HG03521 (cell line): ENCODE measurements at regions not wholly inside any gene's neighbourhood (a gene's known extent, or its start where the extent isn't known, plus 50 kb on each side); places are given as distances from the start of the nearest gene placed in this dataset.
A peak's percentile ranks its signal among the peaks of the same experiment; 100 is the strongest.
"Not testable (repeated sequence)": the region's sequence is repeated elsewhere in the genome, so short reads cannot be mapped to it uniquely, and the experiment has no call there.

Source experiments
- ATAC-seq: cut with Tn5 transposase; IDR thresholded peaks from one replicate; pipeline ENCODE4 v1.9.1; 2021; ENCODE audit warnings: mild to moderate bottlenecking, moderate library complexity; ENCODE audit not compliant: unreplicated experiment

DNA sequence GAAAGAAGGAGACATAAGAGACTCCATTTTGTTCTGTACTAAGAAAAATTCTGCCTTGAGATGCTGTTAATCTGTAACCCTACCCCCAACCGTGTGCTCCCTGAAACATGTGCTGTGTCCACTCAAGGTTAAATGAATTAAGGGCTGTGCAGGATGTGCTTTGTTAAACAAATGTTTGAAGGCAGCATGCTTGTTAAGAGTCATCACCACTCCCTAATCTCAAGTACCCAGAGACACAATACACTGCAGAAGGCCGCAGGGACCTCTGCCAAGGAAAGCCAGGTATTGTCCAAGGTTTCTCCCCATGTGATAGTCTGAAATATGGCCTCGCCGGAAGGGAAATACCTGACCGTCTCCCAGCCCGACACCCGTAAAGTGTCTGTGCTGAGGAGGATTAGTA, 152.4 kb upstream of the NOTCH2NLA start:
- not testable (repeated sequence) for ATAC-seq

DNA sequence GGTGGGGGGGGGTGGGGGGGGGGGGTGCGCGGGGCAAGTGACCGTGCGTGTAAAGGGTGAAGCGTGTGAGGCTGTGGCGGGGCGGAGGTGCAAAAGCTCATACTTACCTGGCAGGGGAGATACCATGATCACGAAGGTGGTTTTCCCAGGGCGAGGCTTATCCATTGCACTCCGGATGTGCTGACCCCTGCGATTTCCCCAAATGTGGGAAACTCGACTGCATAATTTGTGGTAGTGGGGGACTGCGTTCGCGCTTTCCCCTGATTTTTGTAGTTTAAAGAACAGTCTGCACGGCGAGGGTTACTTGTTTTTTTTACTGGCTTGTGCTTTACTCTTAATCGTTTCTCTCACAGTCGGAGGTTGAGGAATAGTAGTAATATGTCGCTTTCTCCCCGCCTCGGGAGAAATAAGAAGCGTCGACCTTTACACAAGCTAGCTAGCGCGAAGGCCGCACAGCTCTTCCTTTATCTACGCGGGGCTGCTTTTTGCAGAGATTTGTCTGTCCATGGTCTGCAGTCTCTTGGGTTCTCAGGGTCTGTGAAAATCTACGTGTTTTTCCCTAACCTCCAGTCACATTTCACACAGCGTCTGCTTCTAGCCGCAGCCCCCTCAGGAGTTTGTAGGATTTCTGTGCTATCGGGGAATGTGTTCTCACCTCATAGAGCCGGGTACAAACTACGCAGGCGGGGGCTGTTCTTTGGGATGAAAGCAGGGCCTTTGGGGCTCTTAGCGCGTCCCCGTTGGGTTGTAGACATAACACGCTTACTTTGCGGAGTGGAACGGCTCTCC, 148.1 kb upstream of the NOTCH2NLA start:
- peak; percentile 89 for ATAC-seq

DNA sequence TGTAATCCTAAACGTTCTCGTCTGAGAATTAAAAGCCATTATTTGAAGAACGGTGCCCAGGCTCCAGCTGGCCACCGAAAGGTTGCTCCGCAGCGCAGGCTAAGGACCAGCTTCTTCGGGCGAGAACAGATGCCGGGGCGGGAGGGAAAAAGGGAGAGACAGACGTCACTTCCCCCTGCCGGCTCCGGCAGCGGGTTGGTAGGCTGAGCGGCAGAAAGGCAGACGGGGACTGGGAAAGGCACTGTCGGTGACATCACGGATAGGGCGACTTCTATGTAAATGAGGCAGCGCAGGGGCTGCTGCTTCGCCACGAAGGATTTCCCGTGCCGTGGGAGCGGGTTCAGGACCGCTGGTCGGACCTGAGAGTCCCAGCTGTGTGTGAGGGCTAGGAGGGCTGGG, 147.5 kb upstream of the NOTCH2NLA start:
- peak; percentile 69 for ATAC-seq

DNA sequence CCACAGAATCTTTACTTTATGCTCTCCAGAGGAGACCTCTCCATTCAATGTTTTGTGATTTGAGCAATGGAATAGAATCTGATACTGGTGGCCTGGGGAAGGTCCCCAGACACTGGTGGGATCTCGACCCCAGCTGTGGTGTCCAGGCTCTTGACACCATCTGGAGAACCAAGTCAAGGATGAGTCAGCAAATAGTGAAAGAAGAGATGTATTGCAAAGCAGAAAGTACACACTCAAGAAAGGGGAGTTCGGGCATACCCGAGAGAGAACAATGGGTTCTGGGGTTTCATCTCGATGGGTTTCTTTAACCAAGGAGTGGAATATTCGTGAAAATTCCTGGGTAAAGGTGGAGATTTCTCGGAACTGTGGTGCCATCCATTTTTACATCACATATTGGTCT, 146.3 kb upstream of the NOTCH2NLA start:
- not testable (repeated sequence) for ATAC-seq

DNA sequence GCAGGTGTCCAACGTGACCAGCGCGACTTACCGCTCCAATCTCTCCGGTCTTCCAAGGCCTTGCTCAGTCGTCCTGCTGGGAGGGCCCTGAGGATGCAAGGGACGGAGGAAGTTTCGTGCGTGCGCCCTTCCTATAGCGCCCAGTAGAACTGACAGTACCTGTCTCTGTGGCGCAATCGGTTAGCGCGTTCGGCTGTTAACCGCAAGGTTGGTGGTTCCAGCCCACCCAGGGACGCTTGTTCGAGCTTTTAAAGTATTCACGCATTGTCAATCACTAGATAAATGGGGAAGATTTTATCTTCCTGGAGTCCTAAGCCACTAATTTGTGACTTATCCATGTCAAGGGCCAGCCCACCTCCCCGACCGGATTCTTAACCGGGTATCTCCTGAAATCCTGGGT, 141.1 kb upstream of the NOTCH2NLA start:
- not testable (repeated sequence) for ATAC-seq

DNA sequence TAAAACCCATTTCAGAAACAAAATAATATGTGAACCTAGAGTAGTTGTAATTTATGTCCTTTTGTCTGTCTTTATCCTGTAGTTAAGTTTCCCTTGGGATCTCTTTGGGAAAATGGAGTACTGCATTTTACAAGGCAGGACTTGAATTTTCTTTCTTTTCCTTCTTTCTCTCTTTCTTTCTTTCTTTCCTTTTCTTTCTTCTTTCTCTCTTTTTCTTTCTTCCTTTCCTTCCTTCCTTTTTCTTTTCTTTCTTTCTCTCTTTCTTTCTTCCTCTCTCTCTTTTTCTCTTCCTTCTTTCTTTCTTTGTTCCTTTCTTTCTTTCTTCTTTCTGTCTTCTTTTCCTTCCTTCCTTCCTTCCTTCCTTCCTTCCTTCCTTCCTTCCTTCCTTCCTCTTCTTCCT, 126.6 kb upstream of the NOTCH2NLA start:
- ATAC-seq = not testable (repeated sequence)

DNA sequence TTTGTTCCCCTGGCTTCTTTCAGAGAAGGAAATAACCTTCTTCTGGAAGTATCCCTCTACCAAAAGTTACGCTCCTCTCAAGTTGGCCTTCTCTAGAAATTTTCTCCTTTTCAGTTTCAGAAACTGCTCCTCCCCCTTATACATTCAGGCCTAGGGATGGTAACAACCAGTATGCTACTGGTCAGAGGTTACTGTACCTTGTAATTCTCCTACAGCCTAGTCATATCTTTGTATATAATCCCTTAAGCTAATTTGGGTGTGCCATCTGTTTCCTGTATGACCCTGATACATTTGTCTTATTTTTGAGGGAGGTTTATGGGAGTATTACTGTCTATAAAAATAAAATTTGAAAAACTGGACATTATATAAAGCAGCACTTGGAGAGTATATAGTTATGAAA, 98.0 kb upstream of the NOTCH2NLA start:
- ATAC-seq = not testable (repeated sequence)

DNA sequence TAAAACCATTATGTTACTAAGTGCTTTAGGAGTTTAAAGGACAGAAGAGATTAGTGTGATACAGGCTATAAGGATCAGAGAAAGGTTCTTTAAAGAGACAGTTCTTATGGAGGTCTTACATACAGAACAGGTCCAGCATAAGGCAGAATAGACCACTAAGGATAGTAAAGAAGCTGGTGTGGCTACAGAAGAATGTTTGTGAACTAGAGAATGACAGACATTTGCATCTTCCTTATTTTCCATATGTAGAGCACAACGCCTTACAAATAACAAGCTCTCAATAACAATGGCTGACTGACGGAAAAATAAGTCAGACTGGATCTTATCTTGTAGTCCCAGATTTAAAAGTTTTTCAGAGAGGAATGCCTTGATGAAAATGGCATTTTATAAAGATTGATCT, 95.6 kb upstream of the NOTCH2NLA start:
- ATAC-seq = not testable (repeated sequence)

DNA sequence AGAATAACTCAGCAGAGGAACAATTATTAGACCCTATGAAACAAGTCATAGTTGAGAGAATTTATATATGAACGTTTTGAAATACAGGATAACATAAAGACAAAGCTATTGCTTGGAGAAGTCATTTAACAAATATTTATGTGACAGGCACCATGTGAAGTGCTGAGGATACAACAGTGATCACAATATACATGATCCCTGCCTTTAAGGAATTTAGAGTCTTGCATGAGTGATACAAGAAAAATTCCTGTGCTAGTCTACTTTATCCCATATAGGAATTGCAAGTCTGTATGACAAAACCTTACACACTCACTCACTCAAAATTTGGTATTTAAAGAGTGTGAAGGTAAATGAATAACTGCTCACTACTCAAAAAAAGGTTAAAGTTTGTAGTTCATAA, 94.5 kb upstream of the NOTCH2NLA start:
- not testable (repeated sequence) for ATAC-seq

DNA sequence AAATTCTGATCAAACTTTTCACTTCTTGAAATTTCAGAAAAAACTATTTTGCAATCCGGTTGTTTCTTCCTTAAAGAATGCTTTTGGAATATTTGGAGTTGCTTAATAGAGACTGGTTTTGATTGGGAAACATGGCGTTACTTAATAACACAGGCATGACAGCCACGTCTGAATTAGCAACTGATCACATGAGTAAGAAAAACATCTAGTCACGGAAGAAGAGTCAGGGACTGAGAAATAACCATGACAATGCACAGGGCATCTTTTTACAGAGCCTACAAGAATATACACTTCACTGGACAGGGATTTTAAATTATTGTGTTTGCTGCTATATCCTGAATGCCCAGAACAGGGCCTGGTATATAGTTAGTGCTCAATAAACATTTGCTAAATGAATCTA, 94.1 kb upstream of the NOTCH2NLA start:
- ATAC-seq = not testable (repeated sequence)

DNA sequence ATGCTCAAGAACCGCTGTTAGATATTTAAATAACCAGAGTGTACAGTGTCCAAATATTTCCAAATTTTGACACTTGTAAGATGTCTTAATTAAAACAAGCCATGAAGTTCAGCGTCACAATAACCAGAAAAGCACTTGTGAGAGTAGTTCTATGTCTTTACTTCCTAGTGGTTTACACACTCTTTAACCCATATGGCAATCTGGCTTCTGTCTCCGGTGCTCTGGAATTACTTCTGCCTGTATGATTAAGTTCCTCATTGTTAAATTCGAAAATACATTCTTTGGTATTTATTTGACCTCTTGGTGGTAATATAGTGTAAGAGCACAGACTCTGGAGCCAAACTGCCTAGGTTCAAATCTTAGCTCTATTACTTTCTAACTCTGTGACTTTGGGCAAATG, 89.9 kb upstream of the NOTCH2NLA start:
- ATAC-seq = not testable (repeated sequence)

DNA sequence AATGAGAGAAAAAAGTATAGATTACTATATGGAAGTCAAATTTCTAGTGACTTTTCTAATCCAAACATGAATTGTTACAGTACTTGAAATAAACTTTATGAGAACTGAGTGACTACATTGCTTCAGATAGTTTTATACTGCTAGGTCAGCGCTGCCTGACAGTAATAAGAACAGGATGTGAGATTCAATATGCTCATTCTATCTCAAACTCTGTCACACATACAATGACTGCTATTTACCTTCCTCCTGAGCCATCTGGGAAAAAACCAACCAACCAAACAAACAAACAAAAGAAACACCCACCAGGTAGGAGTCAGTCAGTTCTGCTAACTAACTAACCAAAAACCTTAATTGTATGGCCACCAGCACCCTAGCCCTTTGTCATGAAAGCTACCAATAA, 89.0 kb upstream of the NOTCH2NLA start:
- not testable (repeated sequence) for ATAC-seq

DNA sequence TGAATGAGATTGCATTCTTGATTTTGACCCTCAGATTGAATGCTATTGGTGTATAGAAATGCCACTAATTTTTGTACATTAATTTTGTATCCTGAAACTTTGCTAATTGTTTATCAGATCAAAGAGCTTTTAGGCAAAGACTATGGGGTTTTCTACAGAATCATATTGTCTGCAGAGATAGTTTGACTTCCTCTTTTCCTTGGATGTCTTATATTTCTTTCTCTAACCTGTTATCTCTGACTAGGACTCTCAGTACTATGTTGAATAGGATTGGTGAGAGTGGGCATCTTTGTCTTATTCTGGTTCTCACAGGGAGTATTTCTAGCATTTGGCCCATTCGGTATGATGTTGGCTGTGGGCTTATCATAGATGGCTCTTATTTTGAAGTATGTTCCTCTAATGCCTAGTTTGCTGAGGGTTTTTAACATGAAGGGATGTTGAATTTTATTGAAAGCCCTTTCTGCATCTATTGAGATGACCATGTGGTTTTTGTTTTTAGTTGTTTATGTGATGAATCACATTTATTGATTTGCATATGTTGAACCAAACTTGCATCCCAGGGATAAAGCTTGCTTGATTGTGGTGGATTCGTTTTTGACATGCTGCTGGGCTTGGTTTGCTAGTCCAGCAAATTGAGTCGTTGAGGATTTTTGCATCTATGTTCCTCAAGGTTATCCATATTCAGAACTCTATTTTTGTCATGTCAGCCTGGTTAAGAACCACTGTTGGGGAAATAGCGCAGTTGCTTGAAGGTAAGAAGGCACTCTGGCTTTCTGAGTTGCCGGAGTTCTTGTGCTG, 85.8 kb upstream of the NOTCH2NLA start:
- ATAC-seq = not testable (repeated sequence)

DNA sequence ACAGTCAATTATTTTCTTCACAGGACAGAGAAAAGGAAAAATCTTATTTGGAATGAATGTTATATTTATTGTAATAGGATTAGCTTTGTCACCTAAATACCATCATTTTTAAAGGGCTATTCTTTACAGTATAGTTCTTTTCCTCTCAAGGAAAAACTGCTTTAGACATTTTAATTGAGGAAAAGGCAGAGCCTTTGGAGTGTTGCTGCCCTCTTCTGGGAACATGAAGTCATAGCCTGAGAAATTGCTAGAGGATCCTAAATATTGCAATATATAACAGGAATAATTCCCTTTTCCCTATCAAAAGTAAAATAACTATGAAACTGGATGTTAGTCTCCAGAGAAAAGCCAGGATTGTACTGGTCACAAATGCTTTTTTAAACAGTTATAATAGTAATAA, 81.8 kb upstream of the NOTCH2NLA start:
- not testable (repeated sequence) for ATAC-seq

DNA sequence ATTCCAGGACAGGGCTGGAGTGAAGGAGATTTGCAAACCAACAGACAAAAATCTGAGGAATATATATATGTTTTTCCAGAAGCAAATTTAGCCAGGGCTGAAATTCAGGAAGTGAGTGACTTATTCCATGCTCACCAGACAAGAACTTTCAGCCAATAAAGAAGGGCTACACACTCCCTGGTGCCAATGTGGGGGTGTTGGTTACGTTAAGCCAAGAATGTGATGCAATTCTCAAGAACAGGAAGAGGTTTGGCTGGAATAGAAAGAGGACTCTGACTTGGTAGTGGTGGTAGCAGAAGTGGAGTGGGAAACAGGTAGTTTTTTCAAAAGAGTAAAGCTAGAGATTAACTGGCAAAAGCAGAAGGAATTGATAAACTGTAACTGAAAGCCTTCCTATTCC, 80.6 kb upstream of the NOTCH2NLA start:
- ATAC-seq = not testable (repeated sequence)

DNA sequence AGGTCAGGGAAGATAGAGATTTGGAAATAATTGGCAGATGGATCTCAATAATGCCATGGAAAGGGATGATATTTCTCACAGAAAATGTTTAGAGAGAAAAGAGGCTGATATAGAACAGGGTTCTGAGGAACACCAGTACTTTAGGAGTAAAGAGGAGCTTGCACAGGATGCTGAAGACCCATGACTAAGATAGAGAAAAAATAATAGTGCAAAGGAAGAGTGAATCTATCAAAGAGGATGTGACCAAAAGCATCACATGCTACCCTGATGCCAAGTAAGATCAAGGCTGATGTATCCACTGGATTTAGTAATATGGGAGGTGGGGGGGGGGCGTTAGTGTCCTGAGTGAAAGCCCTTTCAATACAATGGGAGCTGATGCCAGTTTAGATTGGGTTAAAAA, 80.1 kb upstream of the NOTCH2NLA start:
- not testable (repeated sequence) for ATAC-seq

DNA sequence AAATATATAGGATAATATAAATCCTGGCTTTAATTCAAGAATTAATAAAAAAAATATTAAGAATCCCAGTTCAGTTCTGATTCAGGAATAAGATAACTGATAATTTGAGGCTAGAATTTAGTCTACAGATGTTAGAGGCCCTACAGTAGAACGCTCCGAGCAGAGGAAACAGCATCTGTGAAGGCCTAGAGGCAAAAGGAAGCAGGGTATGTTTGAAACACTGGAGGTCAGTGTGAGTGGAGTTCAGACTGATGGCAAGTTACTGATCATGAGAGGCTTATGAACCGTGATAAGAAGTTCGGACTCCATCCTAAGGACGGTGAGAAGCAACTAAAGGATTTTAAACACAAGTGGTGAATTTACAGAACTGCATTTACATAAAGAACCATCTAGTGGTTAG, 79.3 kb upstream of the NOTCH2NLA start:
- ATAC-seq = not testable (repeated sequence)

DNA sequence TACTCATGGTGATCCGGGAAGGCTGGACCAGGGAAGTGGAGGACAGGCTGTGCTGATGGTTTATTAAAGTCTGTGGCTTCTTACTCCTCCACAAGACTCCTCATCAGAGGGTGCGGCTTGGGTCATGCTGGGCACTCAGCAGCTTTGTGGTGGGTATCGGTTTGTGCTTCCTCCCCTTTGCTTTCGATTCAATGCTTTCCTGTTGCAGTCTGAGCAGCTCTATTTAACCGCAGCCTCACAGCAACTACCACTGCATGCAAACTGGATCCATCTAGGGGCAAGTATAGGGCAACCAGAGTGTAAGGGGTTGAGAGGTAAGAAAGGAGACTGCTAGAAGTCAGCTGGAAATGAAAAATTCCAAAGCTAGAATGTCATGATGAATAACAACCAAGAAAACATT, 78.8 kb upstream of the NOTCH2NLA start:
- ATAC-seq = peak; percentile 98

DNA sequence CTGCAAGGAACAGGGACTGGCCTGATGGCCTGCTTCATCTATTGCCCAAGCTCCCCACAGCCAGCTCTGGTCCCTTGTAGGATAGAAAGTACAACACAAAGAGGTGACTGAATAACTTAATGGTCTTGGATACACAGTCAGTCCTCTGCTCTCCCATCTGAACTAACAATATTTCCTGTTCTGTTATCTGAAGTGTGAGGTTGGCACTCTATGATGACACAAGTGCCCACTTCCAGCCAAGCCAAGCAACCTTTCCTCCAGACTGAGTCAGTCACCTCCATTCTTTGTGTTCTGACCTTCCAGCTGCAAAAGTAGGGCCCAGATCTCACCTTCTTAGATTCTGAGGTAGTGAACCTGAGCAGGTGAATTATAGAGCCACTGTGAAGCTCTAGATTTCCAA, 77.8 kb upstream of the NOTCH2NLA start:
- ATAC-seq = not testable (repeated sequence)

DNA sequence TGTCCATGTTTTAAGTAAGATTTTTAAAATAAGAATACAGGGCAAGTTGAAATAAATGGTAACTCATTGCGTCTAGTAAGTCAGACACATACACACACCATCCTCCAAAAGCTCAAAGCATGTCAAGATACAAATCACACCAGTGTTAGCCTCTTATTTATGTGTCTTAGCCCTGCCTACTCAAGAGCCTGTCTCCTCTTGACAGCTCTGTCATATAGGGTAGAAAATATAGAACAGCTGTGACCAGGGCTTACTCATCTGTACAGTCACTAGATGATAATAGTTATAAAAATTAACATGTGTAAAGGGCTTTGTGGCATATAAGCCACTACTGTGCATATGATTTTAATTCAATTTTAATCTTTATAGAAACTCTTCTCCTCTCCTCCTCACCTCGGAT, 76.6 kb upstream of the NOTCH2NLA start:
- not testable (repeated sequence) for ATAC-seq

DNA sequence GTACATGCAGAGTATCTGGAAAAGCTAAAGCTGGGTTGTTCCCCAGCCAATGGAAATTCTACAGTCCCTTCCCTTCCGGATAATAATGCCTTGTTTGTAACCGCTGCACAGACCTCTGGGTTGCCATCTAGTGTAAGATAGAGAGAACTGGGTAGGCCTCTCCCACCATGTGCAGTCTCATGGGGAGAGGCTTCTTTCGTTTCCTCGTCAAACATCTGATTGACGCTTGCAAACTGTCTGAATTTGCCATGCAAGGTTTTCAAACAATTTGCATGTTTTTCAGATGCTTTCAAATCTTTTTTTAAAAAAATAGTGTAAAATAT, 69.7 kb upstream of the NOTCH2NLA start:
- ATAC-seq = peak; percentile 76
